OCI-LY7 (cell line): ENCODE measurements at regions not wholly inside any gene's neighbourhood (a gene's known extent, or its start where the extent isn't known, plus 50 kb on each side); places are given as distances from the start of the nearest gene placed in this dataset.

Experiments
- CTCF ChIP-seq: fragments of 200-600 bp; sonication (generic); conservative IDR thresholded peaks from 2 replicates; pipeline ENCODE4 v1.5.1; 2014; ENCODE audit warnings: mild to moderate bottlenecking, antibody characterized with exemption, low read length, moderate library complexity, mixed read lengths
- EZH2phosphoT487 ChIP-seq: fragments of 200-600 bp; sonication (generic); IDR thresholded peaks from 2 replicates; pipeline ENCODE4 v1.6.1; 2018; ENCODE audit warnings: low read depth, borderline replicate concordance, mild to moderate bottlenecking, mixed run types, antibody characterized with exemption, low read length, moderate library complexity, mixed read lengths

DNA sequence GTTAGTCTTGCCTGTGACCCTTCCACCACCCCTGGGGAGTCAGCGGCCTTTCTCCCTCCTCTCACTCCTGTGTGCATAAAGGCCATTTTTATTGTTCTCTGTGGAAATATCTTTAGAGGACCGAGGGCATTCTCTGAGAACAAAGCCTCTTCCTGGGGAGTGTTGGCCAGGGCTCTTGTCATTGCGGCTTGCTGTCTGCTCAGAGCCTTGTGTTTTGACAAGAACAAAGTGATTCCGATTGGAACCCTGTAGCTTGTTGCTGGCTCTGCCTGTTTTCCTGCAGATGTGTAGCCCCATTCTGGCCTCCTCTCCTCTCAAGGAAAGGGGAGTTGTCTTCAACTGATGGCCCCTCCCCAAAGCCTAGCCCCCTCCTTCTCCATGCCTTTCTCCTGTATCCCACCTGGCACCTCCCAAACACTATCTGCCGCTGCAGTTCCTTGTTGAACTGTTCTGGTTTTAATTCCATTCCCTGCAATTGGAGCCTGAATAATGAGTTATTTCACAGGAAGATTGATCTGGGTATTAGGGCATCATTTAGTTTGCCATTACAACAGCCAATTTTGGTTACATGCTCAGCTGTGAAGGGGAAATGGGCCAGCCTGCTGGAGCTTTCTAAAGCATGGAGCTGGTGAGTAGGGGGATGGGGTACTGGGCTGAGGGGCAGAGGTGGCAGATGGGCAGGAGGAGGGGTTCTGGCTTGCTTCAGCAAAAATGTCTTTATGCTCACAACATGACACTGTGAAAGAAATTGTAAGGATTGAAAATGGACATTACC is 252.5 kb downstream of the LRFN2 start:
- TF ChIP-seq CTCF (no peak), EZH2phosphoT487 (no peak)
